ENCODE measurements at regions not wholly inside any gene's neighbourhood (a gene's known extent, or its start where the extent isn't known, plus 50 kb on each side); places are given as distances from the start of the nearest gene placed in this dataset.

DNA sequence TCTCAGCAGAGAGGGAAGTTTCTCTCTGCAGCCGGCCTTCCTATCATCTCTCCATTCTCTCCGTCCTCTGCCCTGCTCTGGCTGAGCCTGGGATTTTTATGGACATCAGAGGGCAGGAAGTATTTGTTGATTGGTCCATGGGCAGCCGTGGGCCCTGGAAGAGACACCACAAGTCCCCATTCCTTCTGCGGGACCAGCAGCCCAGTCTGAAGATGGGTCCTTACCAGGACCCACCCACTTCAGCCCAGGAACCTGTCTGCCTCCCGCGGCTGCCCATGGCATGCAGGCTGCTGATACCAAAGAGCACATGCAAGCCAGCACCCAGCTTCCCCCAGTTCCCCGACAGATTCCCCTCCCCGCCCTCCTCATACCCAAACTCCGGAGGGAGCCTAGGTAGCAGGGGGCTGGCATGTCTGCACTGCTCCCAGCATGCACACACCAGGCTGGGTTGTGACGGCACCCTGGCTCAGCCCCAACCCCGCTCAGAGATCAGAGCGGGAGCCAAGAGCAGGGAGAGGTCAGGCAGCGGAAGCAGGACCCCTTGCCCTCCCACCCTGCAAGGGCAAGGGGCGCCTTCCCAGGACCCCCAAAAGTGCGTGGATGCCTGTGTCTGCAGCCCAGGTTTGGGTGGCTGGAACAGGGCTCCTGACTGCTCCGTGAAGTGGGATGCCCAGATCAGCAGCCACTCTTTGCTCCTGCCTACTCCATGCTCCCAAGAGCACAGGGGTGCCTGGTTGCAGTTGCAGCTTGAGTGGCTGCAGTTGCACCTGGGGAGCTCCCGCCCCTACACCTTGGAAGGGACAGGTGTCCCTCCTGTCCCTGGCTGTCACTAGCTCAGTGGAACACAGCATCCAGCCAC is 538.6 kb upstream of the POT1 start:
- dilution Hi-C loops (cut with MboI; ENCODE audit: extremely low pct_ligation_motif_present, low sequenced_read_pairs) = no loop called here
- FAIRE-seq (no peak), DNase-seq (ENCODE audit: low read depth, low spot score) (no peak)
- Histone ChIP-seq H3K4me2 (ENCODE audit: control insufficient read depth, extremely low read depth, insufficient read depth, low read depth, low read length) (no peak overlapping the region), H3K9me3 (ENCODE audit: control insufficient read depth, low read depth, low read length) (no peaks in the 10 kb centered on the region), H3K27ac (ENCODE audit: control insufficient read depth, insufficient read depth, low read length) (no peak overlapping the region), H3K36me3 (ENCODE audit: control insufficient read depth in 2 of 2, extremely low read depth in 1 of 2, insufficient read depth in 2 of 2, low read length in 2 of 2) (no peaks in the 10 kb centered on the region), H3K9me1 (ENCODE audit: control insufficient read depth, extremely low read depth, insufficient read depth, low read length) (no peaks in the 10 kb centered on the region), H3K9ac (ENCODE audit: control insufficient read depth, extremely low read depth, insufficient read depth, low read length) (no peak overlapping the region), H3K79me2 (ENCODE audit: control insufficient read depth, insufficient read depth, low read length) (no peaks in the 10 kb centered on the region), H2AFZ (ENCODE audit: control insufficient read depth, low read length) (no peak overlapping the region), H3K27me3 (ENCODE audit: control insufficient read depth, extremely low read depth, insufficient read depth, low read length) (no peaks in the 10 kb centered on the region), H4K20me1 (ENCODE audit: control insufficient read depth, extremely low read depth, insufficient read depth, low read length) (no peaks in the 10 kb centered on the region), H3K4me1 (ENCODE audit: control insufficient read depth, extremely low read depth, insufficient read depth, low read length) (no peaks in the 10 kb centered on the region), H3K4me3 (ENCODE audit: control insufficient read depth in 2 of 3, extremely low read depth in 1 of 3, insufficient read depth in 2 of 3, low read depth in 1 of 3, low read length in 3 of 3) (no peak overlapping the region)
- no peak for TF ChIP-seq EZH2 (IDR thresholded peaks at IDR 0.05; ENCODE audit: low read length)
- TF ChIP-seq CTCF (optimal IDR thresholded peaks at IDR 0.05 in 1 of 3, IDR thresholded peaks at IDR 0.05 in 1 of 3, conservative IDR thresholded peaks at IDR 0.05 in 1 of 3; ENCODE audit: extremely low read depth in 1 of 3, insufficient read depth in 2 of 3, low read length in 3 of 3) = no peak

GRCh38 chr7:125465527-125465926 is 535.9 kb upstream of the POT1 start:
- TF ChIP-seq CTCF (optimal IDR thresholded peaks at IDR 0.05 in 1 of 3, IDR thresholded peaks at IDR 0.05 in 1 of 3, conservative IDR thresholded peaks at IDR 0.05 in 1 of 3; ENCODE audit: extremely low read depth in 1 of 3, insufficient read depth in 2 of 3, low read length in 3 of 3) (no peak), EZH2 (IDR thresholded peaks at IDR 0.05; ENCODE audit: low read length) (no peak)
- Histone ChIP-seq H3K27me3 (ENCODE audit: control insufficient read depth, extremely low read depth, insufficient read depth, low read length) (no peaks in the 10 kb centered on the region), H3K36me3 (ENCODE audit: control insufficient read depth in 2 of 2, extremely low read depth in 1 of 2, insufficient read depth in 2 of 2, low read length in 2 of 2) (no peaks in the 10 kb centered on the region), H3K4me3 (ENCODE audit: control insufficient read depth in 2 of 3, extremely low read depth in 1 of 3, insufficient read depth in 2 of 3, low read depth in 1 of 3, low read length in 3 of 3) (no peak overlapping the region), H3K79me2 (ENCODE audit: control insufficient read depth, insufficient read depth, low read length) (no peaks in the 10 kb centered on the region), H3K4me1 (ENCODE audit: control insufficient read depth, extremely low read depth, insufficient read depth, low read length) (no peaks in the 10 kb centered on the region), H3K9ac (ENCODE audit: control insufficient read depth, extremely low read depth, insufficient read depth, low read length) (no peak overlapping the region), H3K27ac (ENCODE audit: control insufficient read depth, insufficient read depth, low read length) (no peak overlapping the region), H3K9me3 (ENCODE audit: control insufficient read depth, low read depth, low read length) (no peaks in the 10 kb centered on the region), H2AFZ (ENCODE audit: control insufficient read depth, low read length) (no peak overlapping the region), H3K4me2 (ENCODE audit: control insufficient read depth, extremely low read depth, insufficient read depth, low read depth, low read length) (no peak overlapping the region), H4K20me1 (ENCODE audit: control insufficient read depth, extremely low read depth, insufficient read depth, low read length) (no peaks in the 10 kb centered on the region), H3K9me1 (ENCODE audit: control insufficient read depth, extremely low read depth, insufficient read depth, low read length) (no peaks in the 10 kb centered on the region)
- dilution Hi-C loops (cut with MboI; ENCODE audit: extremely low pct_ligation_motif_present, low sequenced_read_pairs) = no loop called here
- DNase-seq (ENCODE audit: low read depth, low spot score) (no peak), FAIRE-seq (no peak)

All from keratinocyte (primary cell).